HCT116 (cell line): ENCODE measurements at regions not wholly inside any gene's neighbourhood (a gene's known extent, or its start where the extent isn't known, plus 50 kb on each side); places are given as distances from the start of the nearest gene placed in this dataset.

ENCODE experiments used
- ATAC-seq: fragments of 200-7000 bp; cut with Tn5 transposase; 2 replicates; pipeline ENCODE4 v1.9.1; 2020; ENCODE audit warnings: mild to moderate bottlenecking, moderate library complexity
- BruUV-seq: library from RNA; stranded (reverse); fragments of 400-500 nt; replicated peaks from 2 replicates; lab custom pipeline; 2021; lab: Mats Ljungman, UMichigan
- CTCF ChIA-PET: fragments of 300-600 bp; sonication (Branson Sonifier 250); formaldehyde crosslinking; loops from one replicate; lab custom pipeline; 2021; ENCODE audit warnings: antibody characterized with exemption; lab: Charles Lee
- POLR2A ChIA-PET: fragments of 300-600, 350-600 bp; sonication (Branson Sonifier 250); formaldehyde crosslinking; loops from one replicate; lab custom pipeline; 2021; ENCODE audit warnings: antibody characterized with exemption; lab: Charles Lee
- RAD21 ChIA-PET, 2 experiments: fragments of 300-600 bp; sonication (Branson Sonifier 250); formaldehyde crosslinking; loops; one replicate each; lab custom pipeline; 2023; ENCODE audit warnings: low total read pairs in 2 of 2; ENCODE audit not compliant: uncharacterized antibody in 2 of 2, unreplicated experiment in 2 of 2, low non-redundant PET in 1 of 2; lab: Charles Lee
- DNase-seq: peaks from one replicate; pipeline ENCODE4 v3.0.0-alpha.2; 2010; ENCODE audit warnings: low read depth, low spot score
- H2AFZ ChIP-seq: fragments of 200-600 bp; shearing (Covaris generic), sonication (generic); 2 replicates; pipeline ENCODE4 v1.6.1; 2017; ENCODE audit warnings: low read depth, mixed run types, mixed read lengths, antibody characterized with exemption, low read length; ENCODE audit not compliant: poor library complexity, severe bottlenecking
- H3K27ac ChIP-seq: 2 replicates; pipeline ENCODE4 v1.5.1; 2012; ENCODE audit warnings: low read depth, low read length
- H3K27me3 ChIP-seq: fragments of 200-600 bp; sonication (generic); 2 replicates; pipeline ENCODE4 v1.6.1; 2016; ENCODE audit warnings: mixed run types, low read length, mixed read lengths; ENCODE audit not compliant: insufficient read depth
- H3K36me3 ChIP-seq, 2 experiments: fragments of 200-500 bp in 1 of 2; fragments of 200-600 bp in 1 of 2; sonication (Bioruptor generic) in 1 of 2; sonication (generic) in 1 of 2; 2 replicates each; pipeline versions ENCODE4 v1.5.1 to v1.6.1; 2014 to 2016; ENCODE audit warnings: low read length in 2 of 2, inconsistent platforms in 1 of 2, mixed read lengths in 1 of 2, mixed run types in 1 of 2; ENCODE audit not compliant: insufficient read depth in 2 of 2, control insufficient read depth in 1 of 2
- H3K4me1 ChIP-seq, 2 experiments: fragments of 200-600 bp in 1 of 2; sonication (generic) in 1 of 2; 2 replicates each; pipeline versions ENCODE4 v1.5.1 to v1.6.1; 2012 to 2017; ENCODE audit warnings: low read length in 2 of 2, inconsistent platforms in 1 of 2, mild to moderate bottlenecking in 1 of 2, mixed read lengths in 1 of 2, mixed run types in 1 of 2, moderate library complexity in 1 of 2; ENCODE audit not compliant: insufficient read depth in 2 of 2, control insufficient read depth in 1 of 2
- H3K4me2 ChIP-seq: fragments of 200-600 bp; sonication (generic); 2 replicates; pipeline ENCODE4 v1.6.1; 2017; ENCODE audit warnings: mixed run types, low read length, mixed read lengths
- H3K4me3 ChIP-seq, 2 experiments: fragments of 200-600 bp in 1 of 2; sonication (generic) in 1 of 2; replicated peaks in 1 of 2; 2 replicates each; pipeline ENCODE4 v1.5.1; 2011 to 2016; ENCODE audit warnings: low read length in 2 of 2, control low read depth in 1 of 2, low read depth in 1 of 2, mild to moderate bottlenecking in 1 of 2, mixed read lengths in 1 of 2, mixed run types in 1 of 2
- H3K79me2 ChIP-seq: fragments of 200-600 bp; sonication (generic); 2 replicates; pipeline ENCODE4 v1.6.1; 2017; ENCODE audit warnings: mild to moderate bottlenecking, mixed run types, low read length, moderate library complexity, mixed read lengths; ENCODE audit not compliant: insufficient read depth
- H3K9ac ChIP-seq: fragments of 200-600 bp; sonication (generic); 2 replicates; pipeline ENCODE4 v1.6.1; 2016; ENCODE audit warnings: low read length, mixed read lengths
- H3K9me2 ChIP-seq: fragments of 200-600 bp; sonication (generic), shearing (Covaris generic); 2 replicates; pipeline ENCODE4 v1.6.1; 2017; ENCODE audit warnings: mixed run types, mild to moderate bottlenecking, moderate library complexity; ENCODE audit not compliant: insufficient read depth
- H3K9me3 ChIP-seq, 2 experiments: fragments of 200-500 bp in 1 of 2; fragments of 200-600 bp in 1 of 2; sonication (Bioruptor generic) in 1 of 2; sonication (generic) in 1 of 2; 2 replicates each; pipeline ENCODE4 v1.6.1; 2014 to 2017; ENCODE audit warnings: low read length in 2 of 2, mixed read lengths in 2 of 2, inconsistent platforms in 1 of 2, low read depth in 1 of 2, mild to moderate bottlenecking in 1 of 2, mixed run types in 1 of 2, moderate library complexity in 1 of 2; ENCODE audit not compliant: control insufficient read depth in 1 of 2, insufficient read depth in 1 of 2
- H4K20me1 ChIP-seq: fragments of 200-600 bp; sonication (generic), shearing (Covaris generic); 2 replicates; pipeline ENCODE4 v1.6.1; 2017; ENCODE audit warnings: mixed run types, mild to moderate bottlenecking, moderate library complexity; ENCODE audit not compliant: insufficient read depth
- CEBPB ChIP-seq: IDR thresholded peaks from 2 replicates; pipeline ENCODE4 v1.6.1; 2012; ENCODE audit warnings: low read depth
- EZH2 ChIP-seq: fragments of 200-600 bp; sonication (generic); IDR thresholded peaks from 2 replicates; pipeline ENCODE4 v1.6.1; 2017; ENCODE audit warnings: antibody characterized with exemption, mixed run types
- EZH2phosphoT487 ChIP-seq: fragments of 200-600 bp; IDR thresholded peaks from 2 replicates; pipeline ENCODE4 v1.6.1; 2018; ENCODE audit warnings: antibody characterized with exemption, borderline replicate concordance
- JUND ChIP-seq: IDR thresholded peaks from 2 replicates; pipeline ENCODE4 v1.6.1; 2012
- POLR2A ChIP-seq: IDR thresholded peaks from 2 replicates; pipeline ENCODE4 v1.7.0; 2011; ENCODE audit warnings: borderline replicate concordance; ENCODE audit not compliant: insufficient read depth, insufficient read length; ENCODE audit errors: extremely low read depth
- RAD21 ChIP-seq: IDR thresholded peaks from 2 replicates; pipeline ENCODE4 v1.6.1; 2012; ENCODE audit warnings: low read depth, mild to moderate bottlenecking
- SIN3A ChIP-seq: IDR thresholded peaks from 2 replicates; pipeline ENCODE4 v1.6.1; 2012; ENCODE audit warnings: low read depth
- SP1 ChIP-seq: IDR thresholded peaks from 2 replicates; pipeline ENCODE4 v1.6.1; 2012; ENCODE audit warnings: low read depth
- TCF7L2 ChIP-seq: IDR thresholded peaks from 2 replicates; pipeline ENCODE4 v1.7.0; 2011; ENCODE audit warnings: borderline replicate concordance, inconsistent platforms; ENCODE audit not compliant: insufficient read depth, insufficient read length; ENCODE audit errors: extremely low read depth
- ZNF274 ChIP-seq: fragments of 200-500 bp; sonication (Bioruptor generic); IDR thresholded peaks from 2 replicates; pipeline ENCODE4 v1.6.1; 2014; ENCODE audit warnings: mild to moderate bottlenecking, low read depth, low read length, inconsistent platforms
- intact Hi-C: fragments of 100-400 bp; cut with micrococcal nuclease; formaldehyde crosslinking; loops from 2 replicates; pipeline ENCODE4 v1.10.0; 2022
- TF ChIP-seq, protein P1 (sequence below): IDR thresholded peaks from 2 replicates; pipeline ENCODE4 v1.6.1; 2012
- TF ChIP-seq, protein P2 (sequence below): IDR thresholded peaks from 2 replicates; pipeline ENCODE4 v1.6.1; 2012; ENCODE audit warnings: low read depth
- TF ChIP-seq, protein P3 (sequence below): IDR thresholded peaks from 2 replicates; pipeline ENCODE4 v1.6.1; 2012
- TF ChIP-seq, protein P4 (sequence below), 3 experiments: fragments of 200-600 bp in 1 of 3; sonication (generic) in 1 of 3; IDR thresholded peaks in 2 of 3; conservative IDR thresholded peaks in 1 of 3; 2 replicates each; pipeline ENCODE4 v1.5.1; 2012 to 2017; ENCODE audit warnings: low read depth in 2 of 3, low read length in 2 of 3, antibody characterized with exemption in 1 of 3, borderline replicate concordance in 1 of 3, control low read depth in 1 of 3, mild to moderate bottlenecking in 1 of 3, mixed read lengths in 1 of 3, mixed run types in 1 of 3, moderate library complexity in 1 of 3; ENCODE audit not compliant: insufficient read depth in 1 of 3

DNA sequence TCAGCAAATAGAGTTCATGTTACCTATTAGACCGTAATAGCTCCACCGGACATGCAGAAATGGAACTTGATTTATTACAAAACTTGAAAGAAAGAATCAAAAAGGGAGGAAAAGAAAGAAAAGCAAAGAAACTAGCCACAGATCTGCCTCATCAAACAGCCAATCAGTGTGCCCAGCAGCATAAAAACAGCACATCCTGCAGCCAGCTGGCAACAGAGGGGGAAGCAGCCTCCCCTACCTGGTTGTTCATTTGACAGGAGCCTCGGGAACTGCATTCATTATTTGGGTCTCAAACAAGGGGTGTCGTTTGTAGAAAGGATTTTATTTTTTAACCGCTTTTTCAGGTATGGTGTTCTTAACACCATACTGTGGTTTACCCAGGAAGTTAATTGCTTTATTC lies 181.5 kb upstream of the TOPAZ1 start:
- no peaks in the 10 kb centered on the region for H3K79me2 ChIP-seq
- RAD21 ChIA-PET, result no interaction called here
- H3K4me1 ChIP-seq, result peaks cover 0 to 15% of the 10 kb centered on the region in 2 experiments; a peak in 1 of 4 replicates
- H3K9me2 ChIP-seq, result no peaks in the 10 kb centered on the region
- ATAC-seq, result no peak
- H3K4me2 ChIP-seq, result no peak overlapping the region
- H4K20me1 ChIP-seq, result no peaks in the 10 kb centered on the region
- TF ChIP-seq, protein P1, sequence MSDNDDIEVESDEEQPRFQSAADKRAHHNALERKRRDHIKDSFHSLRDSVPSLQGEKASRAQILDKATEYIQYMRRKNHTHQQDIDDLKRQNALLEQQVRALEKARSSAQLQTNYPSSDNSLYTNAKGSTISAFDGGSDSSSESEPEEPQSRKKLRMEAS, result no peak
- no peak for TF ChIP-seq JUND
- TF ChIP-seq EZH2, result no peak
- no peak for TF ChIP-seq CEBPB
- no peak for TF ChIP-seq POLR2A
- TF ChIP-seq RAD21, result no peak
- TF ChIP-seq EZH2phosphoT487, result no peak
- no peak for TF ChIP-seq ZNF274
- TF ChIP-seq, protein P2, sequence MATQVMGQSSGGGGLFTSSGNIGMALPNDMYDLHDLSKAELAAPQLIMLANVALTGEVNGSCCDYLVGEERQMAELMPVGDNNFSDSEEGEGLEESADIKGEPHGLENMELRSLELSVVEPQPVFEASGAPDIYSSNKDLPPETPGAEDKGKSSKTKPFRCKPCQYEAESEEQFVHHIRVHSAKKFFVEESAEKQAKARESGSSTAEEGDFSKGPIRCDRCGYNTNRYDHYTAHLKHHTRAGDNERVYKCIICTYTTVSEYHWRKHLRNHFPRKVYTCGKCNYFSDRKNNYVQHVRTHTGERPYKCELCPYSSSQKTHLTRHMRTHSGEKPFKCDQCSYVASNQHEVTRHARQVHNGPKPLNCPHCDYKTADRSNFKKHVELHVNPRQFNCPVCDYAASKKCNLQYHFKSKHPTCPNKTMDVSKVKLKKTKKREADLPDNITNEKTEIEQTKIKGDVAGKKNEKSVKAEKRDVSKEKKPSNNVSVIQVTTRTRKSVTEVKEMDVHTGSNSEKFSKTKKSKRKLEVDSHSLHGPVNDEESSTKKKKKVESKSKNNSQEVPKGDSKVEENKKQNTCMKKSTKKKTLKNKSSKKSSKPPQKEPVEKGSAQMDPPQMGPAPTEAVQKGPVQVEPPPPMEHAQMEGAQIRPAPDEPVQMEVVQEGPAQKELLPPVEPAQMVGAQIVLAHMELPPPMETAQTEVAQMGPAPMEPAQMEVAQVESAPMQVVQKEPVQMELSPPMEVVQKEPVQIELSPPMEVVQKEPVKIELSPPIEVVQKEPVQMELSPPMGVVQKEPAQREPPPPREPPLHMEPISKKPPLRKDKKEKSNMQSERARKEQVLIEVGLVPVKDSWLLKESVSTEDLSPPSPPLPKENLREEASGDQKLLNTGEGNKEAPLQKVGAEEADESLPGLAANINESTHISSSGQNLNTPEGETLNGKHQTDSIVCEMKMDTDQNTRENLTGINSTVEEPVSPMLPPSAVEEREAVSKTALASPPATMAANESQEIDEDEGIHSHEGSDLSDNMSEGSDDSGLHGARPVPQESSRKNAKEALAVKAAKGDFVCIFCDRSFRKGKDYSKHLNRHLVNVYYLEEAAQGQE, result no peak
- TF ChIP-seq SP1, result no peak
- TF ChIP-seq, protein P3, sequence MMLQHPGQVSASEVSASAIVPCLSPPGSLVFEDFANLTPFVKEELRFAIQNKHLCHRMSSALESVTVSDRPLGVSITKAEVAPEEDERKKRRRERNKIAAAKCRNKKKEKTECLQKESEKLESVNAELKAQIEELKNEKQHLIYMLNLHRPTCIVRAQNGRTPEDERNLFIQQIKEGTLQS, result no peak
- no peak for TF ChIP-seq TCF7L2
- TF ChIP-seq, protein P4, sequence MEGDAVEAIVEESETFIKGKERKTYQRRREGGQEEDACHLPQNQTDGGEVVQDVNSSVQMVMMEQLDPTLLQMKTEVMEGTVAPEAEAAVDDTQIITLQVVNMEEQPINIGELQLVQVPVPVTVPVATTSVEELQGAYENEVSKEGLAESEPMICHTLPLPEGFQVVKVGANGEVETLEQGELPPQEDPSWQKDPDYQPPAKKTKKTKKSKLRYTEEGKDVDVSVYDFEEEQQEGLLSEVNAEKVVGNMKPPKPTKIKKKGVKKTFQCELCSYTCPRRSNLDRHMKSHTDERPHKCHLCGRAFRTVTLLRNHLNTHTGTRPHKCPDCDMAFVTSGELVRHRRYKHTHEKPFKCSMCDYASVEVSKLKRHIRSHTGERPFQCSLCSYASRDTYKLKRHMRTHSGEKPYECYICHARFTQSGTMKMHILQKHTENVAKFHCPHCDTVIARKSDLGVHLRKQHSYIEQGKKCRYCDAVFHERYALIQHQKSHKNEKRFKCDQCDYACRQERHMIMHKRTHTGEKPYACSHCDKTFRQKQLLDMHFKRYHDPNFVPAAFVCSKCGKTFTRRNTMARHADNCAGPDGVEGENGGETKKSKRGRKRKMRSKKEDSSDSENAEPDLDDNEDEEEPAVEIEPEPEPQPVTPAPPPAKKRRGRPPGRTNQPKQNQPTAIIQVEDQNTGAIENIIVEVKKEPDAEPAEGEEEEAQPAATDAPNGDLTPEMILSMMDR (IDR thresholded peaks at IDR 0.05 in 2 of 3, conservative IDR thresholded peaks at IDR 0.05 in 1 of 3; ENCODE audit: borderline replicate concordance in 1 of 3, insufficient read depth in 1 of 3, low read depth in 2 of 3, low read length in 2 of 3), result no peak
- no peak for TF ChIP-seq SIN3A
- TF ChIP-seq, all 23 proteins: peak for 0
- no TSS peak for BruUV-seq
- Histone ChIP-seq H3K27ac (no peak overlapping the region), H3K27me3 (peaks cover 27% of the 10 kb centered on the region; the same call in 1 of the 2 replicates), H2AFZ (no peak overlapping the region), H3K9ac (no peak overlapping the region), H3K9me3 (no peaks in the 10 kb centered on the region), H3K36me3 (no peaks in the 10 kb centered on the region), H3K4me3 (no peak overlapping the region)
- intact Hi-C loops, result no loop called here
- DNase-seq, result no peak
- ChIA-PET POLR2A (no interaction called here), CTCF (no interaction called here)
